ENCODE measurements at regions not wholly inside any gene's neighbourhood (a gene's known extent, or its start where the extent isn't known, plus 50 kb on each side); places are given as distances from the start of the nearest gene placed in this dataset.

DNA sequence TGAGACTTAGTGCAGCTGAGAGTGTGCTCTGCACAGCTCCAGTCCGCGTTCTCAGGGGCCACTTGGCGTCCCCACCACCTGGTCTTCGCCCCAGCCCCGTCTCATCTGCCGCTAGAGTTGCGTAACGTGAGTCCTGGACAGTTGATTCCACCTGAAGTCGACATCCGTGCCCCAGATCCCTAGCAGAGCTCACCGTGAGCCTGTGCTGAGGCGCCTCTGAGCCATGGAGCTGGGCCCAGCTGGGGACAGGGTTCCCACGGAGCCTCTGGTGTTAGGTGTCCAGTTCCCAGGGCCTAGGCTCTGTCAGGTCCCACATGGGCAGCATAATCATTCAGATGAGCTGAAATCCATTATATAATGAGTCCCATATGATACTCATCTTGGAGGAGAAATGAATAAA is 147.1 kb upstream of the SOX1 start:
- DNase-seq (no peak), ATAC-seq (no peak)
- no peaks in the 10 kb centered on the region for H3K4me1 Mint-ChIP-seq
- CTCF ChIA-PET = no interaction called here
- peaks cover 0 to 24% (median 5%) of the 10 kb centered on the region in 5 donors for H3K27me3 Mint-ChIP-seq
- Histone ChIP-seq H3K4me1 (ENCODE audit: control insufficient read depth in 2 of 2, insufficient read depth in 2 of 2, low read length in 2 of 2) (no peaks in the 10 kb centered on the region), H3K27me3 (ENCODE audit: control insufficient read depth in 2 of 2, insufficient read depth in 2 of 2, low read length in 2 of 2) (no peaks in the 10 kb centered on the region), H3K4me3 (ENCODE audit: low read length) (no peak overlapping the region), H3K36me3 (ENCODE audit: control insufficient read depth in 2 of 3, insufficient read depth in 3 of 3, low read length in 3 of 3) (no peaks in the 10 kb centered on the region), H3K9me3 (ENCODE audit: control insufficient read depth in 2 of 3, low read length in 3 of 3) (no peaks in the 10 kb centered on the region), H3K27ac (ENCODE audit: low read depth, low read length) (no peak overlapping the region)
- no peak overlapping the region for H3K4me3 Mint-ChIP-seq
- peaks cover 0 to 2% (median 0%) of the 10 kb centered on the region in 11 donors for H3K9me3 Mint-ChIP-seq
- H3K36me3 Mint-ChIP-seq = no peaks in the 10 kb centered on the region
- POLR2A ChIA-PET = no interaction called here
- intact Hi-C loops (cut with micrococcal nuclease) = no loop called here
- no peak overlapping the region for H3K27ac Mint-ChIP-seq

DNA sequence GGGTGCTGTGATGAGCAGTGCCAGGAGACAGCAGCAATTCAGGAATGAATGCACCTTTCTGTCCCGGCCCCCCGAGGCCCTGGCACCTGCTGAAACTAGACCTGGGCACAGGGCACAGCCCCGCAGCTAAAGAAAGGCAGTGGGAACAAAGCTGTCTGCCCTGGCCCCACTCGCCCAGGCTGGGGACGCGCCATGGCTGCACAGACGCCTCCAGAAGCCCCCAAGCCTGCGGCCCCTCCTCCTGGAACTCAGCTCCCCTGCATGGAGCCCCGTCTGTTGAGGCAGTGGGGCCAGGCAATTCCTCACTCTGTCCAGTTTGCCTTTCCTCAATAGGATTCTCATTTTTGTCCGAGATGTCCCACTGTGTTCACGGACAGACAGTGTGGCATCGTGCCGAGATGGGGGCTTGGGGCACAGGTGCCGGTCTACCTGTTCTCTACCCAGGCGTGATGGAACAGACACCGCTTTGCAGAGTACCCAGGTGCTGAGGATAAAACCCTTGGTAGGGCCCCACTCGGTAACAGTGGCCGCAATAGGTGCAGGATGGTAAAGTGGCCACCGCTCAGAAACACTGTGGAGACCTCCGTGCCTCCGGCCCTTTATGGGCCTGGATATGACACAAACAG is 146.5 kb upstream of the SOX1 start:
- no peak overlapping the region for H3K27ac Mint-ChIP-seq
- POLR2A ChIA-PET = no interaction called here
- DNase-seq = no peak

GRCh38 chr13:111920932-111921705 is 145.8 kb upstream of the SOX1 start:
- H3K4me1 ChIP-seq (ENCODE audit: control insufficient read depth in 2 of 2, insufficient read depth in 2 of 2, low read length in 2 of 2) = no peaks in the 10 kb centered on the region
- Mint-ChIP-seq H3K27me3 (peaks cover 0 to 24% (median 5%) of the 10 kb centered on the region in 5 donors), H3K36me3 (no peaks in the 10 kb centered on the region), H3K4me1 (no peaks in the 10 kb centered on the region), H3K9me3 (peaks cover 0 to 2% (median 0%) of the 10 kb centered on the region in 11 donors), H3K27ac (no peak overlapping the region), H3K4me3 (no peak overlapping the region)
- POLR2A ChIA-PET = no interaction called here
- no peaks in the 10 kb centered on the region for H3K27me3 ChIP-seq (ENCODE audit: control insufficient read depth in 2 of 2, insufficient read depth in 2 of 2, low read length in 2 of 2)
- no peak for DNase-seq
- H3K27ac ChIP-seq (ENCODE audit: low read depth, low read length) = no peak overlapping the region
- no peak overlapping the region for H3K4me3 ChIP-seq (ENCODE audit: low read length)
- no peaks in the 10 kb centered on the region for H3K9me3 ChIP-seq (ENCODE audit: control insufficient read depth in 2 of 3, low read length in 3 of 3)
- intact Hi-C loops (cut with micrococcal nuclease) = no loop called here
- ATAC-seq = no peak
- H3K36me3 ChIP-seq (ENCODE audit: control insufficient read depth in 2 of 3, insufficient read depth in 3 of 3, low read length in 3 of 3) = no peaks in the 10 kb centered on the region
- CTCF ChIA-PET = no interaction called here

More for the DNA sequence above, 146.5 kb upstream of the SOX1 start:
- intact Hi-C loops (cut with micrococcal nuclease) = no loop called here
- Histone ChIP-seq H3K4me3 (ENCODE audit: low read length) (no peak overlapping the region), H3K4me1 (ENCODE audit: control insufficient read depth in 2 of 2, insufficient read depth in 2 of 2, low read length in 2 of 2) (no peaks in the 10 kb centered on the region), H3K9me3 (ENCODE audit: control insufficient read depth in 2 of 3, low read length in 3 of 3) (no peaks in the 10 kb centered on the region), H3K36me3 (ENCODE audit: control insufficient read depth in 2 of 3, insufficient read depth in 3 of 3, low read length in 3 of 3) (no peaks in the 10 kb centered on the region), H3K27me3 (ENCODE audit: control insufficient read depth in 2 of 2, insufficient read depth in 2 of 2, low read length in 2 of 2) (no peaks in the 10 kb centered on the region), H3K27ac (ENCODE audit: low read depth, low read length) (no peak overlapping the region)
- peaks cover 0 to 2% (median 0%) of the 10 kb centered on the region in 11 donors for H3K9me3 Mint-ChIP-seq
- H3K27me3 Mint-ChIP-seq = peaks cover 0 to 24% (median 5%) of the 10 kb centered on the region in 5 donors
- no peaks in the 10 kb centered on the region for H3K36me3 Mint-ChIP-seq
- no peak overlapping the region for H3K4me3 Mint-ChIP-seq
- H3K4me1 Mint-ChIP-seq = no peaks in the 10 kb centered on the region
- CTCF ChIA-PET = no interaction called here
- ATAC-seq = no peak

GRCh38 chr13:111922086-111922485 is 144.9 kb upstream of the SOX1 start:
- Histone ChIP-seq H3K36me3 (ENCODE audit: control insufficient read depth in 2 of 3, insufficient read depth in 3 of 3, low read length in 3 of 3) (no peaks in the 10 kb centered on the region), H3K4me3 (ENCODE audit: low read length) (no peak overlapping the region), H3K4me1 (ENCODE audit: control insufficient read depth in 2 of 2, insufficient read depth in 2 of 2, low read length in 2 of 2) (no peaks in the 10 kb centered on the region), H3K9me3 (ENCODE audit: control insufficient read depth in 2 of 3, low read length in 3 of 3) (no peaks in the 10 kb centered on the region), H3K27ac (ENCODE audit: low read depth, low read length) (no peak overlapping the region), H3K27me3 (ENCODE audit: control insufficient read depth in 2 of 2, insufficient read depth in 2 of 2, low read length in 2 of 2) (no peaks in the 10 kb centered on the region)
- DNase-seq (no peak), ATAC-seq (no peak)
- no peaks in the 10 kb centered on the region for H3K36me3 Mint-ChIP-seq
- H3K4me1 Mint-ChIP-seq = no peaks in the 10 kb centered on the region
- intact Hi-C loops (cut with micrococcal nuclease) = no loop called here
- ChIA-PET POLR2A (no interaction called here), CTCF (no interaction called here)
- H3K27ac Mint-ChIP-seq = no peak overlapping the region
- H3K27me3 Mint-ChIP-seq = peaks cover 0 to 30% (median 8%) of the 10 kb centered on the region in 5 donors
- H3K9me3 Mint-ChIP-seq = peaks cover 0 to 3% (median 0%) of the 10 kb centered on the region in 11 donors
- no peak overlapping the region for H3K4me3 Mint-ChIP-seq

DNA sequence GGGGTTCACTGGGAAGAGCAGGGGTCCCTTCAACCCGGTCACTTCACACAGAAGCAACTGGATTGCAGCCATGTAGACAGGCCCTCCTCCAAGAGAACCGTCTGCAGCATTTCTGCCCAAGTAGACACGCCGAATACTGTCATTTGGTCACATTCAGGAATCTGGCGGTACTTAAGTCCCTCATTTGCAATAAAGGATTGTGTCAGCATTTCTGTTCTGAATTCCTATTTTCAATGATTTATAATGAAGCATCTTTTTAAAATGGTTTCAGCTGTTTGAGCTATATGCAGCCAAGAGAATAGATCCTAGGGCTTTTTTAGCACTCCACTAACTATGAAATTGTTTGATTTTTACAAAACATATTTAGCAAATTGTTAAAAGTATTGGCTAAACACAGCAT is 143.5 kb upstream of the SOX1 start:
- Mint-ChIP-seq H3K27ac (no peak overlapping the region), H3K4me3 (no peak overlapping the region), H3K9me3 (peaks cover 0 to 3% (median 0%) of the 10 kb centered on the region in 11 donors), H3K4me1 (no peaks in the 10 kb centered on the region), H3K36me3 (no peaks in the 10 kb centered on the region), H3K27me3 (peaks cover 0 to 30% (median 4%) of the 10 kb centered on the region in 5 donors)
- Histone ChIP-seq H3K27ac (ENCODE audit: low read depth, low read length) (no peak overlapping the region), H3K9me3 (ENCODE audit: control insufficient read depth in 2 of 3, low read length in 3 of 3) (no peaks in the 10 kb centered on the region), H3K27me3 (ENCODE audit: control insufficient read depth in 2 of 2, insufficient read depth in 2 of 2, low read length in 2 of 2) (no peaks in the 10 kb centered on the region), H3K4me1 (ENCODE audit: control insufficient read depth in 2 of 2, insufficient read depth in 2 of 2, low read length in 2 of 2) (no peaks in the 10 kb centered on the region), H3K36me3 (ENCODE audit: control insufficient read depth in 2 of 3, insufficient read depth in 3 of 3, low read length in 3 of 3) (no peaks in the 10 kb centered on the region), H3K4me3 (ENCODE audit: low read length) (no peak overlapping the region)
- DNase-seq = no peak
- CTCF ChIA-PET = no interaction called here
- POLR2A ChIA-PET = no interaction called here
- intact Hi-C loops (cut with micrococcal nuclease) = no loop called here
- no peak for ATAC-seq

GRCh38 chr13:111923991-111924677 is 142.8 kb upstream of the SOX1 start:
- Mint-ChIP-seq H3K27me3 (peaks cover 0 to 30% (median 4%) of the 10 kb centered on the region in 5 donors), H3K9me3 (peaks cover 0 to 3% (median 0%) of the 10 kb centered on the region in 11 donors), H3K27ac (no peak overlapping the region), H3K36me3 (no peaks in the 10 kb centered on the region), H3K4me3 (no peak overlapping the region), H3K4me1 (no peaks in the 10 kb centered on the region)
- intact Hi-C loops (cut with micrococcal nuclease) = no loop called here
- Histone ChIP-seq H3K27me3 (ENCODE audit: control insufficient read depth in 2 of 2, insufficient read depth in 2 of 2, low read length in 2 of 2) (no peaks in the 10 kb centered on the region), H3K4me3 (ENCODE audit: low read length) (no peak overlapping the region), H3K27ac (ENCODE audit: low read depth, low read length) (no peak overlapping the region), H3K36me3 (ENCODE audit: control insufficient read depth in 2 of 3, insufficient read depth in 3 of 3, low read length in 3 of 3) (no peaks in the 10 kb centered on the region), H3K4me1 (ENCODE audit: control insufficient read depth in 2 of 2, insufficient read depth in 2 of 2, low read length in 2 of 2) (no peaks in the 10 kb centered on the region), H3K9me3 (ENCODE audit: control insufficient read depth in 2 of 3, low read length in 3 of 3) (no peaks in the 10 kb centered on the region)
- POLR2A ChIA-PET = no interaction called here
- ATAC-seq (no peak), DNase-seq (no peak)
- CTCF ChIA-PET = no interaction called here

Data from naive thymus-derived CD4-positive, alpha-beta T cell (primary cell).